Osteoblast (primary cell): ENCODE measurements at regions not wholly inside any gene's neighbourhood (a gene's known extent, or its start where the extent isn't known, plus 50 kb on each side); places are given as distances from the start of the nearest gene placed in this dataset.

ENCODE experiments used
- DNase-seq: peaks from one replicate; pipeline ENCODE4 v3.0.0; 2011; ENCODE audit warnings: low spot score, mixed read lengths; ENCODE audit not compliant: insufficient read length; ENCODE audit errors: missing footprints
- H2AFZ ChIP-seq: 2 replicates; pipeline ENCODE4 v1.6.0; 2011; ENCODE audit warnings: mild to moderate bottlenecking, low read length
- H3K27ac ChIP-seq: 2 replicates; pipeline ENCODE4 v1.5.1; 2011; ENCODE audit warnings: mild to moderate bottlenecking, low read depth, low read length, moderate library complexity
- H3K27me3 ChIP-seq: 2 replicates; pipeline ENCODE4 v1.6.0; 2012; ENCODE audit warnings: mild to moderate bottlenecking, control low read depth, inconsistent platforms, low read length, moderate library complexity; ENCODE audit not compliant: insufficient read depth
- H3K36me3 ChIP-seq: 2 replicates; pipeline ENCODE4 v1.5.1; 2011; ENCODE audit warnings: mild to moderate bottlenecking, low read length, control low read depth, moderate library complexity; ENCODE audit not compliant: insufficient read depth
- H3K4me1 ChIP-seq: 2 replicates; pipeline ENCODE4 v1.5.1; 2011; ENCODE audit warnings: mild to moderate bottlenecking, low read length, control low read depth, moderate library complexity; ENCODE audit not compliant: insufficient read depth
- H3K4me2 ChIP-seq: 2 replicates; pipeline ENCODE4 v1.6.0; 2011; ENCODE audit warnings: mild to moderate bottlenecking, low read length; ENCODE audit not compliant: insufficient read depth
- H3K4me3 ChIP-seq: fragments of 200-600 bp; sonication (generic); 3 replicates; pipeline ENCODE4 v1.5.1; 2012; ENCODE audit warnings: mild to moderate bottlenecking, low read length, inconsistent platforms; ENCODE audit not compliant: insufficient read depth
- H3K79me2 ChIP-seq: 2 replicates; pipeline ENCODE4 v1.6.0; 2012; ENCODE audit warnings: mild to moderate bottlenecking, low read length, control low read depth, inconsistent platforms; ENCODE audit not compliant: insufficient read depth
- H3K9me3 ChIP-seq: 2 replicates; pipeline ENCODE4 v1.5.1; 2011; ENCODE audit warnings: low read depth, low read length, control low read depth
- H4K20me1 ChIP-seq: 2 replicates; pipeline ENCODE4 v1.6.0; 2012; ENCODE audit warnings: mild to moderate bottlenecking, low read length, control low read depth; ENCODE audit not compliant: insufficient read depth
- TF ChIP-seq, protein P1 (sequence below): IDR thresholded peaks from 2 replicates; pipeline ENCODE4 v1.5.1; 2011; ENCODE audit warnings: mild to moderate bottlenecking, low read depth, low read length, moderate library complexity; ENCODE audit errors: extremely low read depth

DNA sequence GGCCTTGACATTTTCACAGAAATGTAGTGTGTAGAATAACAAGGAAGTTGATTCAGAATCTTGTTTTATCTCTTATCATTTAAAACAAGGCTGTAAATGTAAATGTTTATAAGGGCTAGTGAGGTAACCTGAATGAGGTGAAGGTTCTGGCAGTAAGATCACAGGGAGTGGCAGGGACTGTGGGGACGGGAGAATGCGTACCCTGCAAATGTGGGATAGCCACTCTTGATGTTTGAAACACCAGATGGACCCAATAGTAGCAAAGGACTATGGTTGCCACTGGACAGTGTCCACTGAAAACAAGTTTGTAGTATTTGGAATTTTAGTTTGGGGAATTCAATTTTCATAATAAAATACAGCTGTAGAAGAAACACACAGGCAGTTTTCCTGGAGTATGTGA lies 155.3 kb downstream of the FHIP1A start:
- no peaks in the 10 kb centered on the region for H4K20me1 ChIP-seq
- DNase-seq, result no peak
- TF ChIP-seq, protein P1, sequence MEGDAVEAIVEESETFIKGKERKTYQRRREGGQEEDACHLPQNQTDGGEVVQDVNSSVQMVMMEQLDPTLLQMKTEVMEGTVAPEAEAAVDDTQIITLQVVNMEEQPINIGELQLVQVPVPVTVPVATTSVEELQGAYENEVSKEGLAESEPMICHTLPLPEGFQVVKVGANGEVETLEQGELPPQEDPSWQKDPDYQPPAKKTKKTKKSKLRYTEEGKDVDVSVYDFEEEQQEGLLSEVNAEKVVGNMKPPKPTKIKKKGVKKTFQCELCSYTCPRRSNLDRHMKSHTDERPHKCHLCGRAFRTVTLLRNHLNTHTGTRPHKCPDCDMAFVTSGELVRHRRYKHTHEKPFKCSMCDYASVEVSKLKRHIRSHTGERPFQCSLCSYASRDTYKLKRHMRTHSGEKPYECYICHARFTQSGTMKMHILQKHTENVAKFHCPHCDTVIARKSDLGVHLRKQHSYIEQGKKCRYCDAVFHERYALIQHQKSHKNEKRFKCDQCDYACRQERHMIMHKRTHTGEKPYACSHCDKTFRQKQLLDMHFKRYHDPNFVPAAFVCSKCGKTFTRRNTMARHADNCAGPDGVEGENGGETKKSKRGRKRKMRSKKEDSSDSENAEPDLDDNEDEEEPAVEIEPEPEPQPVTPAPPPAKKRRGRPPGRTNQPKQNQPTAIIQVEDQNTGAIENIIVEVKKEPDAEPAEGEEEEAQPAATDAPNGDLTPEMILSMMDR, result no peak
- H3K4me3 ChIP-seq, result no peak overlapping the region
- H3K4me2 ChIP-seq, result no peak overlapping the region
- H3K9me3 ChIP-seq, result no peaks in the 10 kb centered on the region
- no peaks in the 10 kb centered on the region for H3K4me1 ChIP-seq
- H3K36me3 ChIP-seq, result no peaks in the 10 kb centered on the region
- no peaks in the 10 kb centered on the region for H3K79me2 ChIP-seq
- no peak overlapping the region for H3K27ac ChIP-seq
- H2AFZ ChIP-seq, result no peak overlapping the region
- no peaks in the 10 kb centered on the region for H3K27me3 ChIP-seq

DNA sequence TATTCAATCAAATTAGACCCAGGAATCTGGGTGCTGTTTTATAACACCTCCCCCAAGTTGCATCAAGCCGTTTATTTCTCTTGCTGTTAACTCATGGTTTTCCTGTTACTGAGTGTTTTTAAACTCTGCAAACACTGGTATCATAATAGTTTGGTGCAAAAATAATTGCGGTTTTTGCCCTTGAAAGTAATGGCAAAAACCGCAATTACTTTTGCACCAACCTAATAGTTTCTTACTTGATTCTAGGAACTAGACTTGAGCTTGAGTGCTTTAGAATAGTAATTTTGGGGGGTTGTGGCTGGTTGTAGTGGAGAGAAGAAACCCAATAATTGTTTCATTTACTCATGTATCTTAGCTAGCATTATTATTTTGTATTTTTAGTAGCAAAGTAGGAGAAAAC lies 156.6 kb downstream of the FHIP1A start:
- H4K20me1 ChIP-seq, result no peaks in the 10 kb centered on the region
- H3K27ac ChIP-seq, result no peak overlapping the region
- no peak overlapping the region for H3K4me3 ChIP-seq
- no peaks in the 10 kb centered on the region for H3K9me3 ChIP-seq
- no peaks in the 10 kb centered on the region for H3K4me1 ChIP-seq
- no peak overlapping the region for H2AFZ ChIP-seq
- no peaks in the 10 kb centered on the region for H3K79me2 ChIP-seq
- no peak overlapping the region for H3K4me2 ChIP-seq
- no peak for DNase-seq
- TF ChIP-seq, protein P1, result no peak
- no peaks in the 10 kb centered on the region for H3K27me3 ChIP-seq
- H3K36me3 ChIP-seq, result no peaks in the 10 kb centered on the region

DNA sequence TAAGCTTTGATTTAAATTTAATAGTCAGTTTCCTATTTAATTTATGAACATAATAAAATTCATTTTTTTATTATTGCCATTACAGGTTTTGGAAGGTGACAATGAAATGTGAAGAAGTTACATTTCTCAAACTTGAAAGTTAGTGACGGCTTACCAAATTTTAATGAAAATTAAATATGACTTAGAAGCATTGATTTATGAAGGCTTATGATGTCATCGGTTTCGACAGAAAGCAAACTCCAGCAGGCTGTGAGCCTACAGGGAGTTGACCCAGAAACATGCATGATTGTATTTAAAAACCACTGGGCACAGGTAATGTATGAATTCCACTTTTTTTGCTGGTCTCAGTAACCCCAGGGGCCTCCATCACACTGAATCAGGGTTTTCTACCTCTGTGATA lies 157.1 kb downstream of the FHIP1A start:
- Histone ChIP-seq H4K20me1 (no peaks in the 10 kb centered on the region), H2AFZ (no peak overlapping the region), H3K36me3 (no peaks in the 10 kb centered on the region), H3K9me3 (no peaks in the 10 kb centered on the region), H3K4me3 (no peak overlapping the region), H3K4me1 (no peaks in the 10 kb centered on the region), H3K4me2 (no peak overlapping the region), H3K27ac (no peak overlapping the region), H3K27me3 (no peaks in the 10 kb centered on the region), H3K79me2 (no peaks in the 10 kb centered on the region)
- no peak for DNase-seq
- TF ChIP-seq, protein P1, result no peak

DNA sequence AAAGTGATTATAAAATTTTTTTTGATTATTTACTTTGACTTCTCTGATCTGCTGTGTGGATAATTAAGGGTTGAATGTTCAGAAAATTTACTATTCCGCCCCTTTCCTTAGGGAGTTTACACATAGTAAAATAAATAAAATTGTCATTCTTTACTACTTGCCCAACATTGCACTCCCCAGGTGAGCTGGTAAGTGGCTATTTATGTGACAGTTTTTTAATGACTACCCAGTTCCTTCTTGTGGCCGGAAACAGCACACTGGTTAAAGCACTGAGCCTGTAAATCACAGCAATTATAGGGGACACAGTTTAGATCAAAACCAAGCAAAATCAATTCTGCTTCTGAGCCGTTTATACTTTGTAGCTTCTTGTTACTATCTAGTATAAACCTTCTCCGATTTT lies 158.1 kb downstream of the FHIP1A start:
- no peak for DNase-seq
- Histone ChIP-seq H3K27ac (no peak overlapping the region), H3K9me3 (no peaks in the 10 kb centered on the region), H3K4me1 (no peaks in the 10 kb centered on the region), H3K4me3 (no peak overlapping the region), H2AFZ (no peak overlapping the region), H3K36me3 (no peaks in the 10 kb centered on the region), H3K79me2 (no peaks in the 10 kb centered on the region), H3K4me2 (no peak overlapping the region), H4K20me1 (no peaks in the 10 kb centered on the region), H3K27me3 (no peaks in the 10 kb centered on the region)
- TF ChIP-seq, protein P1, result no peak
